ENCODE measurements at regions not wholly inside any gene's neighbourhood (a gene's known extent, or its start where the extent isn't known, plus 50 kb on each side); places are given as distances from the start of the nearest gene placed in this dataset.

- Mint-ChIP-seq H3K4me3 (no peak overlapping the region), H3K27me3 (no peaks in the 10 kb centered on the region), H3K36me3 (no peaks in the 10 kb centered on the region), H3K27ac (no peak overlapping the region), H3K9me3 (peaks cover 0 to 13% (median 4%) of the 10 kb centered on the region in 3 donors), H3K4me1 (peaks cover 0 to 1% (median 0%) of the 10 kb centered on the region in 3 donors)
Measured at GRCh38 chr4:130163701-130164100, 1067.7 kb downstream of the C4orf33 start.

- Mint-ChIP-seq H3K27me3 (no peaks in the 10 kb centered on the region), H3K4me1 (peaks cover 0 to 1% (median 0%) of the 10 kb centered on the region in 3 donors)
Measured at GRCh38 chr4:130165381-130165780, 1069.4 kb downstream of the C4orf33 start.

GRCh38 chr4:130172156-130172555 is 1076.2 kb downstream of the C4orf33 start:
- H3K4me1 Mint-ChIP-seq = peaks cover 0 to 3% (median 0%) of the 10 kb centered on the region in 3 donors
- H3K4me3 Mint-ChIP-seq = peak overlapping the region in 1 of 4 donors; percentile 41
- H3K36me3 Mint-ChIP-seq = no peaks in the 10 kb centered on the region
- no peaks in the 10 kb centered on the region for H3K27me3 Mint-ChIP-seq
- H3K9me3 Mint-ChIP-seq = peaks cover 0 to 1% (median under 1%) of the 10 kb centered on the region in 3 donors
- H3K27ac Mint-ChIP-seq = no peak overlapping the region

More at GRCh38 chr4:130165381-130165780, 1069.4 kb downstream of the C4orf33 start:
- H3K9me3 Mint-ChIP-seq = peaks cover 0 to 13% (median 4%) of the 10 kb centered on the region in 3 donors
- H3K36me3 Mint-ChIP-seq = no peaks in the 10 kb centered on the region
- no peak overlapping the region for H3K27ac Mint-ChIP-seq
- H3K4me3 Mint-ChIP-seq = no peak overlapping the region

- no peaks in the 10 kb centered on the region for H3K27me3 Mint-ChIP-seq
- no peak overlapping the region for H3K27ac Mint-ChIP-seq
- no peak overlapping the region for H3K4me3 Mint-ChIP-seq
- peaks cover 1% of the 10 kb centered on the region for H3K36me3 Mint-ChIP-seq
- H3K9me3 Mint-ChIP-seq = no peaks in the 10 kb centered on the region
- H3K4me1 Mint-ChIP-seq = peaks cover 0 to 3% (median 0%) of the 10 kb centered on the region in 3 donors
Measured at GRCh38 chr4:130178106-130178505, 1082.2 kb downstream of the C4orf33 start.

- no peaks in the 10 kb centered on the region for H3K4me1 Mint-ChIP-seq
- no peak overlapping the region for H3K4me3 Mint-ChIP-seq
- no peak overlapping the region for H3K27ac Mint-ChIP-seq
- H3K9me3 Mint-ChIP-seq = peaks cover 0 to 2% (median 0%) of the 10 kb centered on the region in 3 donors
- H3K27me3 Mint-ChIP-seq = no peaks in the 10 kb centered on the region
- no peaks in the 10 kb centered on the region for H3K36me3 Mint-ChIP-seq
Measured at GRCh38 chr4:130183096-130183495, 1087.1 kb downstream of the C4orf33 start.

GRCh38 chr4:130183766-130184165 is 1087.8 kb downstream of the C4orf33 start:
- no peak overlapping the region for H3K27ac Mint-ChIP-seq
- no peaks in the 10 kb centered on the region for H3K4me1 Mint-ChIP-seq
- H3K4me3 Mint-ChIP-seq = no peak overlapping the region
- peaks cover under 1% of the 10 kb centered on the region for H3K36me3 Mint-ChIP-seq
- no peaks in the 10 kb centered on the region for H3K27me3 Mint-ChIP-seq
- H3K9me3 Mint-ChIP-seq = peaks cover 0 to 2% (median 0%) of the 10 kb centered on the region in 3 donors

GRCh38 chr4:130185123-130185522 is 1089.2 kb downstream of the C4orf33 start:
- Mint-ChIP-seq H3K27me3 (no peaks in the 10 kb centered on the region), H3K27ac (no peak overlapping the region), H3K4me1 (no peaks in the 10 kb centered on the region), H3K4me3 (no peak overlapping the region), H3K9me3 (peaks cover 0 to 4% (median 0%) of the 10 kb centered on the region in 3 donors), H3K36me3 (peaks cover 2% of the 10 kb centered on the region)

GRCh38 chr4:130186931-130187330 is 1091.0 kb downstream of the C4orf33 start:
- peaks cover 2% of the 10 kb centered on the region for H3K36me3 Mint-ChIP-seq
- H3K27me3 Mint-ChIP-seq = no peaks in the 10 kb centered on the region
- H3K9me3 Mint-ChIP-seq = peaks cover 0 to 5% (median 4%) of the 10 kb centered on the region in 3 donors
- no peaks in the 10 kb centered on the region for H3K4me1 Mint-ChIP-seq
- H3K27ac Mint-ChIP-seq = no peak overlapping the region
- H3K4me3 Mint-ChIP-seq = no peak overlapping the region

GRCh38 chr4:130187587-130187986 is 1091.6 kb downstream of the C4orf33 start:
- Mint-ChIP-seq H3K9me3 (peaks cover 5 to 8% (median 5%) of the 10 kb centered on the region in 3 donors), H3K36me3 (peaks cover 2% of the 10 kb centered on the region), H3K4me3 (no peak overlapping the region), H3K27me3 (no peaks in the 10 kb centered on the region), H3K4me1 (no peaks in the 10 kb centered on the region), H3K27ac (no peak overlapping the region)

- no peak overlapping the region for H3K27ac Mint-ChIP-seq
- H3K27me3 Mint-ChIP-seq = no peaks in the 10 kb centered on the region
- H3K9me3 Mint-ChIP-seq = peaks cover 3 to 10% (median 5%) of the 10 kb centered on the region in 3 donors
- no peak overlapping the region for H3K4me3 Mint-ChIP-seq
- H3K4me1 Mint-ChIP-seq = no peaks in the 10 kb centered on the region
- H3K36me3 Mint-ChIP-seq = peaks cover 2% of the 10 kb centered on the region
Measured at GRCh38 chr4:130192787-130193186, 1096.8 kb downstream of the C4orf33 start.

- no peaks in the 10 kb centered on the region for H3K27me3 Mint-ChIP-seq
- H3K4me1 Mint-ChIP-seq = no peaks in the 10 kb centered on the region
- no peak overlapping the region for H3K4me3 Mint-ChIP-seq
- H3K9me3 Mint-ChIP-seq = peaks cover 0 to 7% (median 4%) of the 10 kb centered on the region in 3 donors
- H3K27ac Mint-ChIP-seq = no peak overlapping the region
- H3K36me3 Mint-ChIP-seq = no peaks in the 10 kb centered on the region
Measured at GRCh38 chr4:130197946-130198345, 1102.0 kb downstream of the C4orf33 start.

- H3K4me3 Mint-ChIP-seq = no peak overlapping the region
- H3K36me3 Mint-ChIP-seq = no peaks in the 10 kb centered on the region
- H3K9me3 Mint-ChIP-seq = peaks cover 2 to 8% (median 5%) of the 10 kb centered on the region in 3 donors
- H3K4me1 Mint-ChIP-seq = no peaks in the 10 kb centered on the region
- no peaks in the 10 kb centered on the region for H3K27me3 Mint-ChIP-seq
- H3K27ac Mint-ChIP-seq = no peak overlapping the region
Measured at GRCh38 chr4:130203571-130203970, 1107.6 kb downstream of the C4orf33 start.

- Mint-ChIP-seq H3K4me3 (no peak overlapping the region), H3K27me3 (no peaks in the 10 kb centered on the region), H3K9me3 (peaks cover 0 to 4% (median 2%) of the 10 kb centered on the region in 3 donors), H3K4me1 (no peaks in the 10 kb centered on the region), H3K36me3 (no peaks in the 10 kb centered on the region), H3K27ac (no peak overlapping the region)
Measured at GRCh38 chr4:130210864-130211263, 1114.9 kb downstream of the C4orf33 start.

GRCh38 chr4:130214268-130214667 is 1118.3 kb downstream of the C4orf33 start:
- no peaks in the 10 kb centered on the region for H3K4me1 Mint-ChIP-seq
- peaks cover 0 to 5% (median 0%) of the 10 kb centered on the region in 3 donors for H3K9me3 Mint-ChIP-seq
- no peak overlapping the region for H3K4me3 Mint-ChIP-seq
- no peak overlapping the region for H3K27ac Mint-ChIP-seq
- H3K36me3 Mint-ChIP-seq = no peaks in the 10 kb centered on the region
- H3K27me3 Mint-ChIP-seq = no peaks in the 10 kb centered on the region

GRCh38 chr4:130233377-130234047 is 1137.6 kb downstream of the C4orf33 start:
- Mint-ChIP-seq H3K36me3 (no peaks in the 10 kb centered on the region), H3K4me1 (peaks cover 4 to 15% (median 12%) of the 10 kb centered on the region in 3 donors), H3K27me3 (no peaks in the 10 kb centered on the region), H3K9me3 (peaks cover 0 to 12% (median 1%) of the 10 kb centered on the region in 3 donors), H3K27ac (no peak overlapping the region), H3K4me3 (peak overlapping the region in 3 of 4 donors; percentile 34 to 71 (median 49))

- Mint-ChIP-seq H3K4me3 (no peak overlapping the region), H3K36me3 (no peaks in the 10 kb centered on the region), H3K9me3 (peaks cover 1 to 7% (median 2%) of the 10 kb centered on the region in 3 donors), H3K27ac (no peak overlapping the region), H3K27me3 (no peaks in the 10 kb centered on the region), H3K4me1 (peaks cover 4 to 15% (median 12%) of the 10 kb centered on the region in 3 donors)
Measured at GRCh38 chr4:130238121-130238520, 1142.2 kb downstream of the C4orf33 start.

All from IgD-negative memory B cell (primary cell).